ENCODE measurements at regions not wholly inside any gene's neighbourhood (a gene's known extent, or its start where the extent isn't known, plus 50 kb on each side); places are given as distances from the start of the nearest gene placed in this dataset.
"Not testable (repeated sequence)": the region's sequence is repeated elsewhere in the genome, so short reads cannot be mapped to it uniquely, and the experiment has no call there.

GRCh38 chr18:8882632-8883408 is 177.5 kb downstream of the MTCL1 start:
- DNase-seq, result no peak

- no peak for DNase-seq
Observed at GRCh38 chr18:8883409-8883668, 178.0 kb downstream of the MTCL1 start.

GRCh38 chr18:8887877-8888276 is 182.5 kb downstream of the MTCL1 start:
- not testable (repeated sequence) for DNase-seq

GRCh38 chr18:8889489-8889888 is 184.1 kb downstream of the MTCL1 start:
- DNase-seq, result no peak

GRCh38 chr18:8890503-8890902 is 185.1 kb downstream of the MTCL1 start:
- DNase-seq, result not testable (repeated sequence)

- DNase-seq, result no peak
Observed at GRCh38 chr18:8890957-8891464, 185.7 kb downstream of the MTCL1 start.

GRCh38 chr18:8893221-8893620 is 187.9 kb downstream of the MTCL1 start:
- DNase-seq, result no peak

- no peak for DNase-seq
Observed at GRCh38 chr18:8893628-8894231, 188.4 kb downstream of the MTCL1 start.

GRCh38 chr18:8894823-8895222 is 189.5 kb downstream of the MTCL1 start:
- no peak for DNase-seq

- no peak for DNase-seq
Observed at GRCh38 chr18:8895341-8895740, 190.0 kb downstream of the MTCL1 start.

GRCh38 chr18:8895987-8896619 is 190.7 kb downstream of the MTCL1 start:
- no peak for DNase-seq

GRCh38 chr18:8899000-8899399 is 193.6 kb downstream of the MTCL1 start:
- no peak for DNase-seq

- DNase-seq, result no peak
Observed at GRCh38 chr18:8900552-8900951, 195.2 kb downstream of the MTCL1 start.

- no peak for DNase-seq
Observed at GRCh38 chr18:8901019-8901418, 195.7 kb downstream of the MTCL1 start.

- no peak for DNase-seq
Observed at GRCh38 chr18:8904316-8904715, 198.2 kb upstream of the NDUFV2 start.

- DNase-seq, result no peak
Observed at GRCh38 chr18:8908792-8909510, 193.5 kb upstream of the NDUFV2 start.

GRCh38 chr18:8910186-8910822 is 192.2 kb upstream of the NDUFV2 start:
- no peak for DNase-seq

- DNase-seq, result no peak
Observed at GRCh38 chr18:8910843-8911242, 191.7 kb upstream of the NDUFV2 start.

- no peak for DNase-seq
Observed at GRCh38 chr18:8911408-8912340, 190.8 kb upstream of the NDUFV2 start.

GRCh38 chr18:8912348-8913326 is 189.9 kb upstream of the NDUFV2 start:
- no peak for DNase-seq
